ENCODE measurements at regions not wholly inside any gene's neighbourhood (a gene's known extent, or its start where the extent isn't known, plus 50 kb on each side); places are given as distances from the start of the nearest gene placed in this dataset.

- TF ChIP-seq CTCF (IDR thresholded peaks at IDR 0.05 in 8 of 11, conservative IDR thresholded peaks at IDR 0.05 in 3 of 11), result no peak
- TF ChIP-seq POLR2A (IDR thresholded peaks at IDR 0.05), result no peak
Observed at GRCh38 chr12:92070054-92070863, 75.4 kb downstream of the BTG1 start.
